ENCODE measurements at regions not wholly inside any gene's neighbourhood (a gene's known extent, or its start where the extent isn't known, plus 50 kb on each side); places are given as distances from the start of the nearest gene placed in this dataset.

- TF ChIP-seq CTCF (IDR thresholded peaks at IDR 0.05), result no peak
- no peak for TF ChIP-seq POLR2A (IDR thresholded peaks at IDR 0.05)
Observed at GRCh38 chr18:57853133-57853532, 50.0 kb upstream of the ATP8B1 start.

All from esophagus squamous epithelium (tissue), 4 donors.